Heart left ventricle (tissue), 16 donors: ENCODE measurements at regions not wholly inside any gene's neighbourhood (a gene's known extent, or its start where the extent isn't known, plus 50 kb on each side); places are given as distances from the start of the nearest gene placed in this dataset.

Experiments used
- ATAC-seq, 4 donors: fragments of 200-7000 bp; cut with Tn5 transposase; one replicate each; pipeline ENCODE4 v1.9.1; 2020 to 2022; ENCODE audit warnings: moderate library complexity in 4 of 4, mild to moderate bottlenecking in 3 of 4, moderate number of reproducible peaks in 1 of 4
- DNase-seq, 5 donors: peaks; one replicate each; pipeline ENCODE4 v3.0.0-alpha.2; 2020
- H3K27ac ChIP-seq, 12 donors: fragments of 200-600 bp; sonication (generic) in 4 of 12; one replicate each; pipeline versions ENCODE4 v1.5.0 to v1.8.0; 2016 to 2022; ENCODE audit warnings: mild to moderate bottlenecking in 2 of 12
- H3K27me3 ChIP-seq, 9 donors: fragments of 200-600 bp; sonication (generic) in 2 of 9; one replicate each; pipeline versions ENCODE4 v1.5.1 to v1.8.0; 2016 to 2022; ENCODE audit warnings: mild to moderate bottlenecking in 3 of 9
- H3K36me3 ChIP-seq, 9 donors: fragments of 200-600 bp; sonication (generic) in 2 of 9; one replicate each; pipeline versions ENCODE4 v1.5.0 to v1.8.0; 2018 to 2022; ENCODE audit warnings: mild to moderate bottlenecking in 2 of 9
- H3K4me1 ChIP-seq, 12 donors: fragments of 200-600 bp; sonication (generic) in 4 of 12; one replicate each; pipeline versions ENCODE4 v1.5.0 to v1.8.0; 2016 to 2022; ENCODE audit warnings: mild to moderate bottlenecking in 3 of 12
- H3K4me3 ChIP-seq, 12 donors: fragments of 200-600 bp; sonication (generic) in 4 of 12; one replicate each; pipeline versions ENCODE4 v1.5.0 to v1.8.0; 2017 to 2022; ENCODE audit warnings: mild to moderate bottlenecking in 9 of 12, moderate library complexity in 4 of 12
- H3K9me3 ChIP-seq, 12 donors: fragments of 200-600 bp; sonication (generic) in 4 of 12; one replicate each; pipeline versions ENCODE4 v1.5.0 to v1.8.0; 2016 to 2022; ENCODE audit warnings: mild to moderate bottlenecking in 1 of 12
- POLR2A ChIP-seq, 2 donors: fragments of 450-650 bp; IDR thresholded peaks; one replicate each; pipeline ENCODE4 v1.6.1; 2017; ENCODE audit warnings: antibody characterized with exemption in 2 of 2, mild to moderate bottlenecking in 2 of 2, moderate library complexity in 2 of 2
- WGBS, 4 donors: extraction: QIAGEN DNeasy Blood & Tissue Kit in 2 of 4; methylation state at CpG; one replicate each; pipeline versions ENCODE4 v1.1.5 to v1.1.7; 2013 to 2018; 5-methylcytosine and 5-hydroxymethylcytosine counted together
- intact Hi-C, 10 donors: fragments of 100-400 bp; cut with DNase I; formaldehyde crosslinking; loops; one replicate each; pipeline versions ENCODE4 v1.11.1 to v1.14.2; 2022
- TF ChIP-seq, protein P1 (sequence below), 12 donors: fragments of 200-600 bp; sonication (generic) in 4 of 12; IDR thresholded peaks; one replicate each; pipeline versions ENCODE4 v1.5.0 to v1.8.0; 2018 to 2022; ENCODE audit warnings: antibody characterized with exemption in 12 of 12, mild to moderate bottlenecking in 5 of 12
- donor health status: ischemic (EF 13 %, LVEDD 7.1; RV severe dilation, severe dysfunction).
- donor health status: healthy with polysubstance abuse.
- donor health status: DM: no; HTN: yes; CAD: no.
- donor health status: DM: no; HTN: no; CAD: no.
- donor health status: ischemic (EF 25% LVEDD 6.9; RV normal size, moderate dysfunction).
- donor health status: ischemic (EF 25% LVEDD 5.7; RV mildly dilated, moderate dysfunction).
- donor health status: healthy.
- donor health status: DM: yes; HTN: yes; CAD: no.
- donor health status: ischemic (EF 35%, LVEDD 5.7; RV mildly dilated, moderate dysfunction).
- donor health status: nonischemic (EF 11% LVEDD 7.7; RV severe dilation, severe dysfunction).
- donor health status: DM: yes; HTN: yes; CAD: no.
- donor health status: PGD.
- donor health status: ischemic (EF 29% LVEDD 5.4; RV normal size, mild dysfunction).
- donor health status: nonischemic (EF 23%, LVEDD 6.1; RV moderate dilation, normal function).

DNA sequence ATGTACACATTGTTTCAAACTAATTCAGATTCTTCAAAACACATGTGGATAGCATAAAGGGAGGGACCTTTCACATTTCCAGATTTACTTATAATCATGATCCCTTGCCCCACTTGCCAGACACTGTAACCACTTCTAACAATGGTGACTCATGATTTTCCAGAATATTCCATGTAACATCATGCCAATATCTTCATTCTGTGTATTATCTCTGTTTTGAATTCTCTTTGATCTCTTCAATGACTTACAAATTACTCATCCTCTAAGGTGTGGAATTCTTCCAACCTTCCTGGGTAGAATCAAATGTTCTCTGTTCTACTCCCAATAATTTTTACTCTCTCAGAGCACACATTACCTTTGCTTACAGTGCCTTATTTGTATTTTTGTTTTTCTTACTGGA lies 517.1 kb downstream of the PCDH7 start:
- DNase-seq (no peak), ATAC-seq (no peak)
- H3K36me3 ChIP-seq: no peaks in the 10 kb centered on the region
- intact Hi-C loops: no loop called here
- no peak for TF ChIP-seq POLR2A (IDR thresholded peaks at IDR 0.05)
- TF ChIP-seq, protein P1, sequence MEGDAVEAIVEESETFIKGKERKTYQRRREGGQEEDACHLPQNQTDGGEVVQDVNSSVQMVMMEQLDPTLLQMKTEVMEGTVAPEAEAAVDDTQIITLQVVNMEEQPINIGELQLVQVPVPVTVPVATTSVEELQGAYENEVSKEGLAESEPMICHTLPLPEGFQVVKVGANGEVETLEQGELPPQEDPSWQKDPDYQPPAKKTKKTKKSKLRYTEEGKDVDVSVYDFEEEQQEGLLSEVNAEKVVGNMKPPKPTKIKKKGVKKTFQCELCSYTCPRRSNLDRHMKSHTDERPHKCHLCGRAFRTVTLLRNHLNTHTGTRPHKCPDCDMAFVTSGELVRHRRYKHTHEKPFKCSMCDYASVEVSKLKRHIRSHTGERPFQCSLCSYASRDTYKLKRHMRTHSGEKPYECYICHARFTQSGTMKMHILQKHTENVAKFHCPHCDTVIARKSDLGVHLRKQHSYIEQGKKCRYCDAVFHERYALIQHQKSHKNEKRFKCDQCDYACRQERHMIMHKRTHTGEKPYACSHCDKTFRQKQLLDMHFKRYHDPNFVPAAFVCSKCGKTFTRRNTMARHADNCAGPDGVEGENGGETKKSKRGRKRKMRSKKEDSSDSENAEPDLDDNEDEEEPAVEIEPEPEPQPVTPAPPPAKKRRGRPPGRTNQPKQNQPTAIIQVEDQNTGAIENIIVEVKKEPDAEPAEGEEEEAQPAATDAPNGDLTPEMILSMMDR (IDR thresholded peaks at IDR 0.05): no peak
- H3K4me1 ChIP-seq: no peaks in the 10 kb centered on the region
- H3K27ac ChIP-seq: no peak overlapping the region
- H3K4me3 ChIP-seq: no peak overlapping the region
- no peaks in the 10 kb centered on the region for H3K27me3 ChIP-seq
- H3K9me3 ChIP-seq: peaks cover 0 to 14% (median 0%) of the 10 kb centered on the region in 12 donors

DNA sequence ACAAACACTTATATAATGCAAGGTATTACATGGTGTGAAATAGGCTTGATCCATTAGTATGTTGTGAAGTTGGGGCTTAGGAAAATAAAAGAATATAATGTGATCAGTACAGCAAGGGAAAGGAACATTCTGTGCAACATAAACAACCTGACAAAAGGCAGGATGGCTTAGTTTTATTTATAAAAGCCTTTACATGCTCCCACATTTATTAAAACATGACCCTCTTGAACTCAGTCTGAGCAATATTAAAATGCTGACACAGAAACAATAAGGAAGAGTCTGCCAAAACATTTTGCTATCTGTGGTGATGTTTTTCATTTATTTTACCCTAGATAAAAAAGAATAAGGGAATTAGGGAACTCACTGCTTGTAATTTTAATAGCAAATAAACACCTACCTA lies 519.7 kb downstream of the PCDH7 start:
- DNase-seq (no peak), ATAC-seq (no peak)
- Histone ChIP-seq H3K27ac (no peak overlapping the region), H3K4me3 (no peak overlapping the region), H3K9me3 (peaks cover 0 to 14% (median 0%) of the 10 kb centered on the region in 12 donors), H3K36me3 (no peaks in the 10 kb centered on the region), H3K4me1 (no peaks in the 10 kb centered on the region), H3K27me3 (no peaks in the 10 kb centered on the region)
- TF ChIP-seq, protein P1 (IDR thresholded peaks at IDR 0.05): no peak
- no peak for TF ChIP-seq POLR2A (IDR thresholded peaks at IDR 0.05)
- intact Hi-C loops: no loop called here

DNA sequence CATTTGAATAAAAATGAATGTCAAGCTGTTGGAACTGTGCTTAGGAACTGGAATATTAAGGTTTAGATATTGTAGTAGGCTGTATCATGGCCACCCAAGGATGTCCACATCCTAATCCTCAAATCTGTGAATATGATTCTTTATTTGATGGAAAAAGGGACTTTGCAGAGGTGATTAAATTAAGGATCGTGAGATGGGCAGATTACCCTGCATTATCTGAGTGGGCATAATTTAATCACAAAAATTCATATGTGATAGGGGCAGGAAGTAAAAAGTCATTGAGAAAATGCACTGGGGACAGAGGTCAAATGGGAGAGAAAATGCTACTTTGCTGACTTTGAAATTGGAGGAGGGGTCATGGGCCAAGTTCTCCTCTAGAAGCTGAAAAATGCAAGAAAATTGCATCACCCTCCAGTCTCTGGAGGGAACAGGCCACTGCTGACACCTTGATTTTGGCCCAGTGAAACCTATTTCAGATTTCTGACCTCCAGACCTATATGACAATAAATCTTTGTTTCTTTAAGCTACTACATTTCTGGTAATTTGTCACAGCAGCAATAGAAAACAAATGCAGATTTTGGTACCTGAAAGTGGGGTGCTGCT lies 521.4 kb downstream of the PCDH7 start:
- intact Hi-C loops: no loop called here
- Histone ChIP-seq H3K27ac (no peak overlapping the region), H3K36me3 (no peaks in the 10 kb centered on the region), H3K4me3 (no peak overlapping the region), H3K4me1 (no peaks in the 10 kb centered on the region), H3K9me3 (peaks cover 0 to 14% (median 0%) of the 10 kb centered on the region in 12 donors), H3K27me3 (no peaks in the 10 kb centered on the region)
- DNase-seq (no peak), ATAC-seq (no peak)
- 78 to 87% (median 82%) methylated on average over 1 of the region's 1 CpG for WGBS, 4 donors
- TF ChIP-seq POLR2A (IDR thresholded peaks at IDR 0.05): no peak
- TF ChIP-seq, protein P1 (IDR thresholded peaks at IDR 0.05): no peak

DNA sequence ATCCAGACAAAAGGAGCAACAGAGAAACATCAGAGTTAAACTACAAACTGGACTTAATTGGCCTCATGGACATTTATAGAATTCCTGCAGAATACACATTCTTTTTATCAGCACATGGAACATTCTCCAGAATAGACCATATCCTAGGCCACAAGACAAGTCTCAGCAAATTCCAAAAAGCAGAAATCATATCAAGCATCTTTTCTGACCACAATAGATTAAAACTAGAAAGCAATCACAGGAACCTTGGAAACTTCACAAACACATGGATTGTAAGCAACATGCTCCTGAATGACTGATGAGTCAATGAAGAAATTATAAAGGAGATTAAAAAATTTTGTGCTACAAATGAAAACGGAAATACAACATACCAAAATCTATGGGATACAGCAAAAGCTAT lies 526.7 kb downstream of the PCDH7 start:
- DNase-seq (no peak), ATAC-seq (no peak)
- Histone ChIP-seq H3K36me3 (no peaks in the 10 kb centered on the region), H3K27ac (no peak overlapping the region), H3K9me3 (peaks cover 0 to 3% (median 0%) of the 10 kb centered on the region in 12 donors), H3K4me1 (no peaks in the 10 kb centered on the region), H3K4me3 (no peak overlapping the region), H3K27me3 (no peaks in the 10 kb centered on the region)
- WGBS, 4 donors: 72 to 85% (median 73%) methylated on average over 1 of the region's 1 CpG
- intact Hi-C loops: no loop called here
- TF ChIP-seq, protein P1 (IDR thresholded peaks at IDR 0.05): no peak
- no peak for TF ChIP-seq POLR2A (IDR thresholded peaks at IDR 0.05)
